GM23338 (cell line): ENCODE measurements at regions not wholly inside any gene's neighbourhood (a gene's known extent, or its start where the extent isn't known, plus 50 kb on each side); places are given as distances from the start of the nearest gene placed in this dataset.

Experiments
- ATAC-seq: fragments of 200-7000 bp; cut with Tn5 transposase; 3 replicates; pipeline ENCODE4 v1.9.1; 2020
- DNase-seq: peaks from one replicate; pipeline ENCODE4 v3.0.0-alpha.2; 2015; ENCODE audit warnings: low spot score
- H2AFZ ChIP-seq: fragments of 200-600 bp; sonication (generic); 2 replicates; pipeline ENCODE4 v1.8.0; 2016; ENCODE audit warnings: antibody characterized with exemption, mild to moderate bottlenecking, moderate library complexity
- H3F3A ChIP-seq: fragments of 200-600 bp; sonication (generic); replicated peaks from 2 replicates; pipeline ENCODE4 v1.8.0; 2017; ENCODE audit warnings: antibody characterized with exemption, mixed run types, low read depth
- H3K27ac ChIP-seq: fragments of 200-600 bp; sonication (generic); 2 replicates; pipeline ENCODE4 v1.6.1; 2016; ENCODE audit warnings: low read depth
- H3K27me3 ChIP-seq: fragments of 200-600 bp; sonication (generic); 2 replicates; pipeline ENCODE4 v1.8.0; 2016; ENCODE audit warnings: mild to moderate bottlenecking, mixed run types, moderate library complexity; ENCODE audit not compliant: insufficient read depth
- H3K36me3 ChIP-seq: fragments of 200-600 bp; sonication (generic); 2 replicates; pipeline ENCODE4 v1.8.0; 2016; ENCODE audit warnings: mild to moderate bottlenecking; ENCODE audit not compliant: insufficient read depth
- H3K4me1 ChIP-seq: fragments of 200-600 bp; sonication (generic); 2 replicates; pipeline ENCODE4 v1.8.0; 2016; ENCODE audit warnings: mild to moderate bottlenecking, moderate library complexity; ENCODE audit not compliant: insufficient read depth
- H3K4me2 ChIP-seq: fragments of 200-600 bp; sonication (generic); 2 replicates; pipeline ENCODE4 v1.7.1; 2017; ENCODE audit warnings: mixed run types
- H3K4me3 ChIP-seq: fragments of 200-600 bp; sonication (generic); 2 replicates; pipeline ENCODE4 v1.6.1; 2016; ENCODE audit warnings: mixed run types
- H3K79me2 ChIP-seq: fragments of 200-600 bp; sonication (generic); replicated peaks from 2 replicates; pipeline ENCODE4 v1.8.0; 2017; ENCODE audit warnings: mild to moderate bottlenecking; ENCODE audit not compliant: insufficient read depth
- H3K9me2 ChIP-seq: fragments of 200-600 bp; sonication (generic); 2 replicates; pipeline ENCODE4 v1.8.0; 2017; ENCODE audit not compliant: insufficient read depth
- H4K20me1 ChIP-seq: fragments of 200-600 bp; sonication (generic); replicated peaks from 2 replicates; pipeline ENCODE4 v1.8.0; 2017; ENCODE audit warnings: mild to moderate bottlenecking; ENCODE audit not compliant: insufficient read depth
- H3K27ac Mint-ChIP-seq: 2 replicates; pipeline ENCODE4 v1.8.0; 2020; ENCODE audit warnings: inconsistent platforms, mild to moderate bottlenecking, moderate library complexity, mixed read lengths
- H3K27me3 Mint-ChIP-seq: 3 replicates; pipeline ENCODE4 v1.8.0; 2022; ENCODE audit warnings: low read depth, mild to moderate bottlenecking, moderate library complexity, mixed read lengths, inconsistent platforms; ENCODE audit not compliant: insufficient read depth, poor library complexity
- H3K36me3 Mint-ChIP-seq: 3 replicates; pipeline ENCODE4 v1.8.0; 2021; ENCODE audit warnings: low read depth, mild to moderate bottlenecking, inconsistent platforms, moderate library complexity, mixed read lengths
- H3K4me1 Mint-ChIP-seq: 3 replicates; pipeline ENCODE4 v1.8.0; 2020; ENCODE audit warnings: mild to moderate bottlenecking, inconsistent platforms, mixed read lengths
- H3K4me3 Mint-ChIP-seq: 3 replicates; pipeline ENCODE4 v1.8.0; 2021; ENCODE audit warnings: moderate library complexity, mild to moderate bottlenecking, inconsistent platforms, mixed read lengths
- H3K9me3 Mint-ChIP-seq: 3 replicates; pipeline ENCODE4 v1.8.0; 2020; ENCODE audit warnings: moderate library complexity, mild to moderate bottlenecking, inconsistent platforms, mixed read lengths
- EZH2phosphoT487 ChIP-seq: fragments of 200-600 bp; sonication (generic); IDR thresholded peaks from one replicate; pipeline ENCODE4 v1.8.1; 2018; ENCODE audit warnings: antibody characterized with exemption; ENCODE audit not compliant: unreplicated experiment
- NANOG ChIP-seq: IDR thresholded peaks from 2 replicates; pipeline ENCODE4 v1.6.1; 2016; ENCODE audit warnings: antibody characterized with exemption, borderline replicate concordance
- POLR2AphosphoS5 ChIP-seq: IDR thresholded peaks from 2 replicates; pipeline ENCODE4 v1.6.1; 2016; ENCODE audit warnings: antibody characterized with exemption, low read depth
- ZNF114 ChIP-seq: fragments of 250-450 bp; sonication (Bioruptor Pico); IDR thresholded peaks from 2 replicates; pipeline ENCODE4 v1.5.0; 2020; ENCODE audit warnings: mild to moderate bottlenecking, moderate library complexity
- ZNF331 ChIP-seq: fragments of 250-450 bp; sonication (Bioruptor Pico); IDR thresholded peaks from 2 replicates; pipeline ENCODE4 v1.5.0; 2020; ENCODE audit warnings: low read depth, mild to moderate bottlenecking, moderate library complexity
- TF ChIP-seq, protein P1 (sequence below): IDR thresholded peaks from one replicate; pipeline ENCODE4 v1.6.1; 2018; ENCODE audit warnings: antibody characterized with exemption; ENCODE audit not compliant: unreplicated experiment
- TF ChIP-seq, protein P2 (sequence below), 2 experiments: fragments of 200-600 bp in 1 of 2; sonication (generic) in 1 of 2; conservative IDR thresholded peaks; 2 replicates each; pipeline versions ENCODE4 v1.5.1 to v1.6.1; 2016 to 2017; ENCODE audit warnings: antibody characterized with exemption in 2 of 2, low read depth in 2 of 2, mild to moderate bottlenecking in 2 of 2, moderate library complexity in 1 of 2
- TF ChIP-seq, protein P3 (sequence below): IDR thresholded peaks from 2 replicates; pipeline ENCODE4 v1.6.1; 2016; ENCODE audit warnings: antibody characterized with exemption

DNA sequence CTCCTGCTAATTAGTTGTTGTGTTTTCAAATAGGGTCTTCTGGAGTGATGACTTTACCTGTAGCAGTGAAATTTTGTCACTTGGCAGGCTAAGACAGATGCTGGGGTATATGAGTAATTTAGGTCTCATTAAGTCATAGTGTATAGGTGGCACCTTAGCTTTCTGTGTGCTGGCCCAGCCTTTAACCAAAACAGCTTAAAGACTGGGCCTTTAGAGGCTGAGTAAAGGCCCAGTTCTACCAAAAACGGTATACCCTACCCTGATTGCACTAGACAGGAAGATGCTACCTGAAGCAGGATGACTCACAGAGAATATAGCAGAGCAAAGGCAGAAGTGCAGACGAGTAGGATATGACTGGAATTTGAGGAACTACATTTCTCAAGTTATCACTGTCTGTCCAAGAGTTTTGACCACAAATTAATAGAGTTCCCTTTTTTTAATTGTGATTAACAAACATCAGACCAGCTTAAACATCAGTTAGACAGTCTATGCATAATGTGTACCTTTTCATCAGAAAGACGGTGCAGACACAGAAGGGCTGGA lies 337.9 kb upstream of the SALL3 start:
- Mint-ChIP-seq H3K27ac (no peak overlapping the region), H3K9me3 (peaks cover 92% of the 10 kb centered on the region), H3K4me1 (no peaks in the 10 kb centered on the region), H3K36me3 (peaks cover 61% of the 10 kb centered on the region), H3K4me3 (no peak overlapping the region), H3K27me3 (peaks cover 2% of the 10 kb centered on the region)
- Histone ChIP-seq H3K4me1 (0 out of 2 replicates have a peak, but pooled peaks cover 3% of the 10 kb centered on the region), H3F3A (no peaks in the 10 kb centered on the region), H3K9me2 (no peaks in the 10 kb centered on the region), H3K36me3 (peaks cover 3% of the 10 kb centered on the region; the same call in 1 of the 2 replicates), H4K20me1 (no peaks in the 10 kb centered on the region), H3K4me2 (no peak overlapping the region), H3K79me2 (no peaks in the 10 kb centered on the region), H3K27ac (no peak overlapping the region), H2AFZ (no peak overlapping the region), H3K4me3 (no peak overlapping the region), H3K27me3 (no peaks in the 10 kb centered on the region)
- no peak for TF ChIP-seq NANOG
- TF ChIP-seq ZNF114, result no peak
- TF ChIP-seq, protein P1, sequence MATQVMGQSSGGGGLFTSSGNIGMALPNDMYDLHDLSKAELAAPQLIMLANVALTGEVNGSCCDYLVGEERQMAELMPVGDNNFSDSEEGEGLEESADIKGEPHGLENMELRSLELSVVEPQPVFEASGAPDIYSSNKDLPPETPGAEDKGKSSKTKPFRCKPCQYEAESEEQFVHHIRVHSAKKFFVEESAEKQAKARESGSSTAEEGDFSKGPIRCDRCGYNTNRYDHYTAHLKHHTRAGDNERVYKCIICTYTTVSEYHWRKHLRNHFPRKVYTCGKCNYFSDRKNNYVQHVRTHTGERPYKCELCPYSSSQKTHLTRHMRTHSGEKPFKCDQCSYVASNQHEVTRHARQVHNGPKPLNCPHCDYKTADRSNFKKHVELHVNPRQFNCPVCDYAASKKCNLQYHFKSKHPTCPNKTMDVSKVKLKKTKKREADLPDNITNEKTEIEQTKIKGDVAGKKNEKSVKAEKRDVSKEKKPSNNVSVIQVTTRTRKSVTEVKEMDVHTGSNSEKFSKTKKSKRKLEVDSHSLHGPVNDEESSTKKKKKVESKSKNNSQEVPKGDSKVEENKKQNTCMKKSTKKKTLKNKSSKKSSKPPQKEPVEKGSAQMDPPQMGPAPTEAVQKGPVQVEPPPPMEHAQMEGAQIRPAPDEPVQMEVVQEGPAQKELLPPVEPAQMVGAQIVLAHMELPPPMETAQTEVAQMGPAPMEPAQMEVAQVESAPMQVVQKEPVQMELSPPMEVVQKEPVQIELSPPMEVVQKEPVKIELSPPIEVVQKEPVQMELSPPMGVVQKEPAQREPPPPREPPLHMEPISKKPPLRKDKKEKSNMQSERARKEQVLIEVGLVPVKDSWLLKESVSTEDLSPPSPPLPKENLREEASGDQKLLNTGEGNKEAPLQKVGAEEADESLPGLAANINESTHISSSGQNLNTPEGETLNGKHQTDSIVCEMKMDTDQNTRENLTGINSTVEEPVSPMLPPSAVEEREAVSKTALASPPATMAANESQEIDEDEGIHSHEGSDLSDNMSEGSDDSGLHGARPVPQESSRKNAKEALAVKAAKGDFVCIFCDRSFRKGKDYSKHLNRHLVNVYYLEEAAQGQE, result no peak
- no peak for TF ChIP-seq EZH2phosphoT487
- TF ChIP-seq POLR2AphosphoS5, result no peak
- no peak for TF ChIP-seq ZNF331 (CRISPR knock-in tag)
- TF ChIP-seq, protein P2, sequence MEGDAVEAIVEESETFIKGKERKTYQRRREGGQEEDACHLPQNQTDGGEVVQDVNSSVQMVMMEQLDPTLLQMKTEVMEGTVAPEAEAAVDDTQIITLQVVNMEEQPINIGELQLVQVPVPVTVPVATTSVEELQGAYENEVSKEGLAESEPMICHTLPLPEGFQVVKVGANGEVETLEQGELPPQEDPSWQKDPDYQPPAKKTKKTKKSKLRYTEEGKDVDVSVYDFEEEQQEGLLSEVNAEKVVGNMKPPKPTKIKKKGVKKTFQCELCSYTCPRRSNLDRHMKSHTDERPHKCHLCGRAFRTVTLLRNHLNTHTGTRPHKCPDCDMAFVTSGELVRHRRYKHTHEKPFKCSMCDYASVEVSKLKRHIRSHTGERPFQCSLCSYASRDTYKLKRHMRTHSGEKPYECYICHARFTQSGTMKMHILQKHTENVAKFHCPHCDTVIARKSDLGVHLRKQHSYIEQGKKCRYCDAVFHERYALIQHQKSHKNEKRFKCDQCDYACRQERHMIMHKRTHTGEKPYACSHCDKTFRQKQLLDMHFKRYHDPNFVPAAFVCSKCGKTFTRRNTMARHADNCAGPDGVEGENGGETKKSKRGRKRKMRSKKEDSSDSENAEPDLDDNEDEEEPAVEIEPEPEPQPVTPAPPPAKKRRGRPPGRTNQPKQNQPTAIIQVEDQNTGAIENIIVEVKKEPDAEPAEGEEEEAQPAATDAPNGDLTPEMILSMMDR (conservative IDR thresholded peaks at IDR 0.05; ENCODE audit: low read depth in 2 of 2), result no peak
- TF ChIP-seq, protein P3, sequence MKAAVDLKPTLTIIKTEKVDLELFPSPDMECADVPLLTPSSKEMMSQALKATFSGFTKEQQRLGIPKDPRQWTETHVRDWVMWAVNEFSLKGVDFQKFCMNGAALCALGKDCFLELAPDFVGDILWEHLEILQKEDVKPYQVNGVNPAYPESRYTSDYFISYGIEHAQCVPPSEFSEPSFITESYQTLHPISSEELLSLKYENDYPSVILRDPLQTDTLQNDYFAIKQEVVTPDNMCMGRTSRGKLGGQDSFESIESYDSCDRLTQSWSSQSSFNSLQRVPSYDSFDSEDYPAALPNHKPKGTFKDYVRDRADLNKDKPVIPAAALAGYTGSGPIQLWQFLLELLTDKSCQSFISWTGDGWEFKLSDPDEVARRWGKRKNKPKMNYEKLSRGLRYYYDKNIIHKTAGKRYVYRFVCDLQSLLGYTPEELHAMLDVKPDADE, result no peak
- ATAC-seq (no peak), DNase-seq (no peak)
